OCI-LY1 (cell line): ENCODE measurements at regions not wholly inside any gene's neighbourhood (a gene's known extent, or its start where the extent isn't known, plus 50 kb on each side); places are given as distances from the start of the nearest gene placed in this dataset.

Experiments used
- EZH2 ChIP-seq: fragments of 200-600 bp; sonication (generic), shearing (Covaris generic); IDR thresholded peaks from 2 replicates; pipeline ENCODE4 v1.8.0; 2017; ENCODE audit warnings: borderline replicate concordance, mixed run types, mild to moderate bottlenecking, antibody characterized with exemption, low read length, moderate library complexity, mixed read lengths
- TF ChIP-seq, protein P1 (sequence below): fragments of 200-600 bp; sonication (generic), shearing (Covaris generic); IDR thresholded peaks from 2 replicates; pipeline ENCODE4 v1.5.1; 2017; ENCODE audit warnings: mild to moderate bottlenecking, antibody characterized with exemption, low read length, moderate library complexity, mixed read lengths

DNA sequence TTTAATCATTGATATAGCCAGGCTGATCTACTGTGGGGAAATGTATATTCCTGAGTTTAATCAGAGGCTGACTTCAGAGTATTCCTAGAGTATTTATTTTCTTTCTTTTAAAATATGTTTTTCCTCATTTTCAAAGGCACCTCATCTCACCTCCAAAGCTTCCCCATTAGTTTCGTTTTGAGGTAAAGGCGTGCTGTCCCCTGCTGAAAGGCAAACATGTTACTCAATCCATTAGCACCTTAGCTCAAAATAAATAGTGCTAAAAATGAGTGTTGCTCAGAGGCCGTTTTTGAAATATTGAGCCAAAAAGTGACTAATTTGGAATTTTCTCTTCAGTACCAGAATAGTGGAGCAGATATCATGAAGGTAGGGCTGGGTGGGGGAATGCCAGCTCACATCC lies 386.2 kb downstream of the SOX11 start:
- TF ChIP-seq, protein P1, sequence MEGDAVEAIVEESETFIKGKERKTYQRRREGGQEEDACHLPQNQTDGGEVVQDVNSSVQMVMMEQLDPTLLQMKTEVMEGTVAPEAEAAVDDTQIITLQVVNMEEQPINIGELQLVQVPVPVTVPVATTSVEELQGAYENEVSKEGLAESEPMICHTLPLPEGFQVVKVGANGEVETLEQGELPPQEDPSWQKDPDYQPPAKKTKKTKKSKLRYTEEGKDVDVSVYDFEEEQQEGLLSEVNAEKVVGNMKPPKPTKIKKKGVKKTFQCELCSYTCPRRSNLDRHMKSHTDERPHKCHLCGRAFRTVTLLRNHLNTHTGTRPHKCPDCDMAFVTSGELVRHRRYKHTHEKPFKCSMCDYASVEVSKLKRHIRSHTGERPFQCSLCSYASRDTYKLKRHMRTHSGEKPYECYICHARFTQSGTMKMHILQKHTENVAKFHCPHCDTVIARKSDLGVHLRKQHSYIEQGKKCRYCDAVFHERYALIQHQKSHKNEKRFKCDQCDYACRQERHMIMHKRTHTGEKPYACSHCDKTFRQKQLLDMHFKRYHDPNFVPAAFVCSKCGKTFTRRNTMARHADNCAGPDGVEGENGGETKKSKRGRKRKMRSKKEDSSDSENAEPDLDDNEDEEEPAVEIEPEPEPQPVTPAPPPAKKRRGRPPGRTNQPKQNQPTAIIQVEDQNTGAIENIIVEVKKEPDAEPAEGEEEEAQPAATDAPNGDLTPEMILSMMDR = no peak
- no peak for TF ChIP-seq EZH2
